Left lobe of liver (tissue), 2 donors: ENCODE measurements at regions not wholly inside any gene's neighbourhood (a gene's known extent, or its start where the extent isn't known, plus 50 kb on each side); places are given as distances from the start of the nearest gene placed in this dataset.
A peak's percentile ranks its signal among the peaks of the same experiment; 100 is the strongest.

Experiments used
- ATAC-seq: fragments of 200-7000 bp; cut with Tn5 transposase; one replicate; pipeline ENCODE4 v1.9.1; 2020; ENCODE audit warnings: mild to moderate bottlenecking, moderate library complexity
- DNase-seq: peaks from one replicate; pipeline ENCODE4 v3.0.0-alpha.2; 2020; ENCODE audit warnings: low spot score
- donor health status: DM: no; HTN: no; CAD: no; lungs with moderate emphysema.
- donor health status: DM: no; HTN: yes; CAD: no.

GRCh38 chr11:119889728-119890280 is 160.8 kb upstream of the NECTIN1 start:
- DNase-seq (no peak), ATAC-seq (no peak)

- DNase-seq, result no peak
- ATAC-seq, result no peak
Observed at GRCh38 chr11:119889111-119889510, 160.1 kb upstream of the NECTIN1 start.

- no peak for ATAC-seq
- DNase-seq, result no peak
Observed at GRCh38 chr11:119888119-119888518, 159.1 kb upstream of the NECTIN1 start.

GRCh38 chr11:119886667-119887230 is 157.7 kb upstream of the NECTIN1 start:
- DNase-seq (no peak), ATAC-seq (no peak)

- ATAC-seq, result no peak
- DNase-seq, result no peak
Observed at GRCh38 chr11:119885861-119886567, 157.0 kb upstream of the NECTIN1 start.

- no peak for ATAC-seq
- DNase-seq, result no peak
Observed at GRCh38 chr11:119885067-119885466, 156.1 kb upstream of the NECTIN1 start.

- ATAC-seq (no peak), DNase-seq (no peak)
Observed at GRCh38 chr11:119882316-119882715, 153.3 kb upstream of the NECTIN1 start.

GRCh38 chr11:119880873-119881272 is 151.9 kb upstream of the NECTIN1 start:
- ATAC-seq (no peak), DNase-seq (no peak)

GRCh38 chr11:119880143-119880542 is 151.1 kb upstream of the NECTIN1 start:
- ATAC-seq (no peak), DNase-seq (no peak)

GRCh38 chr11:119878990-119879389 is 150.0 kb upstream of the NECTIN1 start:
- DNase-seq (no peak), ATAC-seq (peak; percentile 74)

- DNase-seq, result no peak
- ATAC-seq, result no peak
Observed at GRCh38 chr11:119876841-119877240, 147.8 kb upstream of the NECTIN1 start.

- ATAC-seq, result no peak
- DNase-seq, result no peak
Observed at GRCh38 chr11:119875841-119876600, 147.0 kb upstream of the NECTIN1 start.

- ATAC-seq, result no peak
- no peak for DNase-seq
Observed at GRCh38 chr11:119874660-119875238, 145.7 kb upstream of the NECTIN1 start.

GRCh38 chr11:119873761-119874421 is 144.9 kb upstream of the NECTIN1 start:
- ATAC-seq (no peak), DNase-seq (no peak)

- ATAC-seq, result no peak
- no peak for DNase-seq
Observed at GRCh38 chr11:119872611-119873310, 143.8 kb upstream of the NECTIN1 start.

GRCh38 chr11:119865661-119866156 is 136.7 kb upstream of the NECTIN1 start:
- DNase-seq (no peak), ATAC-seq (no peak)

GRCh38 chr11:119864836-119865235 is 135.8 kb upstream of the NECTIN1 start:
- no peak for DNase-seq
- no peak for ATAC-seq

- no peak for DNase-seq
- no peak for ATAC-seq
Observed at GRCh38 chr11:119863851-119864601, 135.0 kb upstream of the NECTIN1 start.

GRCh38 chr11:119863236-119863635 is 134.2 kb upstream of the NECTIN1 start:
- ATAC-seq (no peak), DNase-seq (no peak)
